A549 (cell line): ENCODE measurements at regions not wholly inside any gene's neighbourhood (a gene's known extent, or its start where the extent isn't known, plus 50 kb on each side); places are given as distances from the start of the nearest gene placed in this dataset.

Experiments used
- ATAC-seq, 2 experiments: fragments of 200-7000 bp in 1 of 2; fragments of >200 bp in 1 of 2; cut with Nextera tagmentation in 1 of 2; cut with Tn5 transposase in 1 of 2; 3 replicates each; pipeline versions ENCODE4 v1.8.0 to v1.9.1; 2018 to 2020; ENCODE audit warnings: mild to moderate bottlenecking in 1 of 2, moderate library complexity in 1 of 2
- CTCF ChIA-PET: fragments of 300-600 bp; sonication (Branson Sonifier 250); formaldehyde crosslinking; extraction: SDS; loops from one replicate; lab custom pipeline; 2021; ENCODE audit warnings: antibody characterized with exemption, inconsistent platforms; lab: Yijun Ruan, JAX
- POLR2A ChIA-PET: fragments of 350-600 bp; formaldehyde crosslinking; extraction: SDS; loops from one replicate; lab custom pipeline; 2021; ENCODE audit warnings: antibody characterized with exemption, inconsistent platforms; lab: Yijun Ruan, JAX
- DNase-seq, 2 experiments: peaks; one replicate each; pipeline versions ENCODE4 v3.0.0 to v3.0.0-alpha.2; 2011 to 2016; ENCODE audit warnings: low read depth in 1 of 2, low spot score in 1 of 2
- FAIRE-seq: peaks from 2 replicates; lab custom pipeline; 2011; peaks lifted over from hg19 to GRCh38; lab: Jason Lieb, UNC
- H3K27ac ChIP-seq, 2 experiments: fragments of >200 bp; sonication (Bioruptor Twin); formaldehyde crosslinking; 3 replicates each; pipeline ENCODE4 v1.5.1; 2016 to 2017
- H3K4me1 ChIP-seq: fragments of >200 bp; sonication (Bioruptor Twin); formaldehyde crosslinking; 3 replicates; pipeline ENCODE4 v1.6.1; 2016
- H3K4me2 ChIP-seq: fragments of >200 bp; sonication (Bioruptor Twin); formaldehyde crosslinking; 3 replicates; pipeline ENCODE4 v1.6.1; 2016
- H3K4me3 ChIP-seq: fragments of >200 bp; sonication (Bioruptor Twin); formaldehyde crosslinking; 3 replicates; pipeline ENCODE4 v1.5.1; 2016
- H3K9me3 ChIP-seq: fragments of >200 bp; sonication (Bioruptor Twin); formaldehyde crosslinking; 3 replicates; pipeline ENCODE4 v1.6.1; 2016
- ATOH8 ChIP-seq: fragments of 250-450 bp; sonication (Bioruptor Pico); IDR thresholded peaks from 2 replicates; pipeline ENCODE4 v1.5.0; 2020; ENCODE audit warnings: low read depth, mild to moderate bottlenecking, moderate library complexity
- CBX2 ChIP-seq: fragments of 200-600 bp; sonication (generic); IDR thresholded peaks from 2 replicates; pipeline ENCODE4 v1.6.1; 2016; ENCODE audit warnings: low read depth, mild to moderate bottlenecking, borderline replicate concordance
- E2F6 ChIP-seq: IDR thresholded peaks from 2 replicates; pipeline ENCODE4 v1.6.1; 2012; ENCODE audit warnings: low read depth, borderline replicate concordance
- EP300 ChIP-seq, 2 experiments: fragments of >200 bp; sonication (Bioruptor Twin); formaldehyde crosslinking; IDR thresholded peaks; 2 replicates in 1 of 2; 3 replicates in 1 of 2; pipeline ENCODE4 v1.6.1; 2016 to 2017
- FOXS1 ChIP-seq: fragments of 250-450 bp; sonication (Bioruptor Pico); IDR thresholded peaks from 2 replicates; pipeline ENCODE4 v1.5.0; 2020; ENCODE audit warnings: mild to moderate bottlenecking, moderate library complexity
- HDAC2 ChIP-seq: fragments of 200-600 bp; sonication (generic); IDR thresholded peaks from 2 replicates; pipeline ENCODE4 v1.6.1; 2016
- HES2 ChIP-seq: fragments of >200 bp; sonication (Bioruptor Twin); formaldehyde crosslinking; IDR thresholded peaks from 2 replicates; pipeline ENCODE4 v1.6.1; 2016
- HEYL ChIP-seq: fragments of 250-450 bp; sonication (Bioruptor Pico); IDR thresholded peaks from 2 replicates; pipeline ENCODE4 v1.8.0; 2021; ENCODE audit warnings: mild to moderate bottlenecking, moderate library complexity
- HMGXB4 ChIP-seq: fragments of 250-450 bp; sonication (Bioruptor Pico); IDR thresholded peaks from 2 replicates; pipeline ENCODE4 v1.5.0; 2021; ENCODE audit warnings: mild to moderate bottlenecking, moderate library complexity, borderline replicate concordance
- HOXA7 ChIP-seq: fragments of 250-450 bp; sonication (Bioruptor Pico); IDR thresholded peaks from 2 replicates; pipeline ENCODE4 v1.5.0; 2020; ENCODE audit warnings: mild to moderate bottlenecking, moderate library complexity
- JUN ChIP-seq, 2 experiments: fragments of >200 bp; sonication (Bioruptor Twin); formaldehyde crosslinking; IDR thresholded peaks; 2 replicates in 1 of 2; 3 replicates in 1 of 2; pipeline ENCODE4 v1.6.1; 2016 to 2017
- JUNB ChIP-seq: fragments of >200 bp; sonication (Bioruptor Twin); formaldehyde crosslinking; IDR thresholded peaks from 2 replicates; pipeline ENCODE4 v1.6.1; 2016
- KDM1A ChIP-seq: fragments of 200-600 bp; sonication (generic); IDR thresholded peaks from 2 replicates; pipeline ENCODE4 v1.6.1; 2016; ENCODE audit warnings: low read depth, mild to moderate bottlenecking
- MAFK ChIP-seq: fragments of 450-650 bp; IDR thresholded peaks from 2 replicates; pipeline ENCODE4 v1.6.1; 2014; ENCODE audit not compliant: partially characterized antibody
- MAX ChIP-seq: IDR thresholded peaks from 2 replicates; pipeline ENCODE4 v1.6.1; 2012
- MAZ ChIP-seq: fragments of 150-350 bp; IDR thresholded peaks from 2 replicates; pipeline ENCODE4 v1.6.1; 2014; ENCODE audit warnings: antibody characterized with exemption, low read depth, low read length, borderline replicate concordance
- MYC ChIP-seq: IDR thresholded peaks from 2 replicates; pipeline ENCODE4 v1.6.1; 2012; ENCODE audit warnings: mild to moderate bottlenecking, inconsistent platforms, low read length, improper control_type of control experiment, borderline replicate concordance
- NPAS2 ChIP-seq: fragments of 250-450 bp; sonication (Bioruptor Pico); IDR thresholded peaks from 2 replicates; pipeline ENCODE4 v1.8.0; 2022; ENCODE audit warnings: mild to moderate bottlenecking, moderate library complexity, borderline replicate concordance
- PHF8 ChIP-seq: fragments of 200-600 bp; sonication (generic); IDR thresholded peaks from 2 replicates; pipeline ENCODE4 v1.6.1; 2016; ENCODE audit warnings: low read depth, mild to moderate bottlenecking, antibody characterized with exemption, moderate library complexity, borderline replicate concordance
- RARB ChIP-seq: fragments of 250-450 bp; sonication (Bioruptor Pico); IDR thresholded peaks from 2 replicates; pipeline ENCODE4 v1.8.0; 2021; ENCODE audit warnings: mild to moderate bottlenecking, moderate library complexity
- RCOR1 ChIP-seq: fragments of 150-350 bp; IDR thresholded peaks from 2 replicates; pipeline ENCODE4 v1.6.1; 2014; ENCODE audit warnings: antibody characterized with exemption, low read length, low read depth
- RFX5 ChIP-seq: fragments of 450-650 bp; IDR thresholded peaks from 2 replicates; pipeline ENCODE4 v1.7.1; 2014; ENCODE audit warnings: antibody characterized with exemption, mild to moderate bottlenecking, moderate library complexity
- SMC3 ChIP-seq: fragments of >200 bp; sonication (Bioruptor Twin); formaldehyde crosslinking; IDR thresholded peaks from 3 replicates; pipeline ENCODE4 v1.6.1; 2018; ENCODE audit warnings: inconsistent platforms
- SREBF2 ChIP-seq: fragments of 450-650 bp; IDR thresholded peaks from 2 replicates; pipeline ENCODE4 v1.6.1; 2014; ENCODE audit warnings: mild to moderate bottlenecking, moderate library complexity
- ZSCAN20 ChIP-seq: fragments of 250-450 bp; sonication (Bioruptor Pico); IDR thresholded peaks from 2 replicates; pipeline ENCODE4 v1.8.0; 2022; ENCODE audit warnings: mild to moderate bottlenecking, moderate library complexity
- WGBS: methylation state at CpG from one replicate; pipeline ENCODE4 v1.1.6; 2017; ENCODE audit errors: missing lambda C conversion rate; 5-methylcytosine and 5-hydroxymethylcytosine counted together

- TF ChIP-seq ZSCAN20 (CRISPR knock-in tag), result no peak
These were observed 152.4 kb upstream of the PELI2 start (continued) for GRCh38 chr14:55965851-55966250.

- Histone ChIP-seq H3K4me2 (no peak overlapping the region), H3K4me3 (no peak overlapping the region), H3K9me3 (no peaks in the 10 kb centered on the region), H3K27ac (no peak overlapping the region), H3K4me1 (no peaks in the 10 kb centered on the region)
- 42% methylated on average over 3 of the region's 3 CpGs for WGBS
- TF ChIP-seq EP300 (IDR thresholded peaks at IDR 0.05) (no peak), HMGXB4 (CRISPR knock-in tag) (no peak), ATOH8 (no peak), HEYL (CRISPR knock-in tag) (no peak), KDM1A (no peak)
- ChIA-PET POLR2A (no interaction called here), CTCF (interaction anchor here (1.1 kb wide), 1 partner anchor 12 kb away, joined by 3 read pairs; no protein-coding TSS in a partner anchor)
- ATAC-seq (no peak), FAIRE-seq (no peak), DNase-seq (no peak)
These were observed 149.5 kb upstream of the PELI2 start for GRCh38 chr14:55968741-55969140.

GRCh38 chr14:55973285-55973800, 144.9 kb upstream of the PELI2 start:
- FAIRE-seq (no peak), DNase-seq (no peak), ATAC-seq (no peak)
- 43% methylated on average over 4 of the region's 4 CpGs for WGBS
- POLR2A ChIA-PET, result no interaction called here
- no peaks in the 10 kb centered on the region for H3K9me3 ChIP-seq
- no peaks in the 10 kb centered on the region for H3K4me1 ChIP-seq
- TF ChIP-seq MAX (no peak), SMC3 (no peak), PHF8 (no peak), MYC (no peak), HEYL (CRISPR knock-in tag) (no peak), FOXS1 (CRISPR knock-in tag) (no peak), SREBF2 (no peak), E2F6 (no peak), HES2 (no peak), RCOR1 (no peak), CBX2 (no peak)
- TF ChIP-seq, all 56 proteins: peak for 0
- Histone ChIP-seq H3K4me3 (no peak overlapping the region), H3K27ac (no peak overlapping the region), H3K4me2 (no peak overlapping the region)
- CTCF ChIA-PET, result no interaction called here

- POLR2A ChIA-PET, result no interaction called here
- FAIRE-seq (no peak), ATAC-seq (no peak), DNase-seq (no peak)
- WGBS, result 61% methylated on average over 3 of the region's 3 CpGs
- H3K4me1 ChIP-seq, result no peaks in the 10 kb centered on the region
- no peaks in the 10 kb centered on the region for H3K9me3 ChIP-seq
- H3K4me3 ChIP-seq, result no peak overlapping the region
- no peak overlapping the region for H3K27ac ChIP-seq
- CTCF ChIA-PET, result no interaction called here
- H3K4me2 ChIP-seq, result no peak overlapping the region
- no peak for TF ChIP-seq JUNB
- TF ChIP-seq RARB (CRISPR knock-in tag), result no peak
- TF ChIP-seq NPAS2 (CRISPR knock-in tag), result no peak
- TF ChIP-seq FOXS1 (CRISPR knock-in tag), result no peak
- TF ChIP-seq HDAC2, result no peak
- no peak for TF ChIP-seq MAFK
- TF ChIP-seq HOXA7 (CRISPR knock-in tag), result no peak
- no peak for TF ChIP-seq JUN (IDR thresholded peaks at IDR 0.05)
- no peak for TF ChIP-seq HMGXB4 (CRISPR knock-in tag)
- no peak for TF ChIP-seq MAZ
- no peak for TF ChIP-seq RFX5
- TF ChIP-seq HEYL (CRISPR knock-in tag), result no peak
These were observed 144.1 kb upstream of the PELI2 start for GRCh38 chr14:55973911-55974630.
